Right atrium auricular region (tissue), 2 donors: ENCODE measurements at regions not wholly inside any gene's neighbourhood (a gene's known extent, or its start where the extent isn't known, plus 50 kb on each side); places are given as distances from the start of the nearest gene placed in this dataset.
"Not testable (repeated sequence)": the region's sequence is repeated elsewhere in the genome, so short reads cannot be mapped to it uniquely, and the experiment has no call there.

Experiments
- DNase-seq: peaks from one replicate; pipeline ENCODE4 v3.0.0-alpha.2; 2019; ENCODE audit warnings: low spot score
- H3K27ac ChIP-seq, 2 donors: fragments of 200-600 bp; sonication (generic); 1 replicate in 1 of 2; 2 replicates in 1 of 2; pipeline ENCODE4 v1.5.1; 2016 to 2019
- H3K27me3 ChIP-seq, 2 donors: fragments of 200-600 bp; sonication (generic); one replicate each; pipeline versions ENCODE4 v1.5.1 to v1.6.0; 2017 to 2019
- H3K36me3 ChIP-seq: fragments of 200-600 bp; sonication (generic); one replicate; pipeline ENCODE4 v1.5.1; 2016
- H3K4me1 ChIP-seq, 2 donors: fragments of 200-600 bp; sonication (generic); one replicate each; pipeline versions ENCODE4 v1.5.1 to v1.6.0; 2017 to 2019
- H3K4me3 ChIP-seq, 2 donors: fragments of 200-600 bp; sonication (generic); 1 replicate in 1 of 2; 2 replicates in 1 of 2; pipeline ENCODE4 v1.5.1; 2017 to 2019; ENCODE audit warnings: mild to moderate bottlenecking in 1 of 2, moderate library complexity in 1 of 2
- H3K9me3 ChIP-seq, 2 donors: fragments of 200-600 bp; sonication (generic); one replicate each; pipeline ENCODE4 v1.5.1; 2019
- TF ChIP-seq, protein P1 (sequence below), 2 donors: fragments of 200-600 bp; sonication (generic); IDR thresholded peaks; one replicate each; pipeline ENCODE4 v1.5.1; 2019; ENCODE audit warnings: antibody characterized with exemption in 2 of 2

DNA sequence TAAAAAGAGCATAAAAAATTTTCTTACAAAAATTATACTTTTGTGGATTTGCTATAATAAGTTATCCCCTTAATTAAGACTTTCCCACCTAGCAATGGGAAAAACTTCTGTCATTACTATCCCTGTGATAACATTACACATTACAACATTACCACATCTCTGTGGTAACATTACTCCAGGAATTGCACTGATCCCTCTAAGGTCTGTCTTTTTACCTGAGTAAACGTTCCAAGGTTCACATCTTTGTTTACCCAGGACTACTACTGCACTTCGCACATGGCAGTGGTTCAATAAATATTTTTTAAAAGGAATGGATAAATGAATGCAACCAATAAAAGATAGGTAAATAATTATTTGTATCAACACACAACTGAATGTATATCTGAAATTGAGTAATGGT lies 92.4 kb upstream of the NOX4 start:
- no peak overlapping the region for H3K27ac ChIP-seq
- no peak for DNase-seq
- TF ChIP-seq, protein P1, sequence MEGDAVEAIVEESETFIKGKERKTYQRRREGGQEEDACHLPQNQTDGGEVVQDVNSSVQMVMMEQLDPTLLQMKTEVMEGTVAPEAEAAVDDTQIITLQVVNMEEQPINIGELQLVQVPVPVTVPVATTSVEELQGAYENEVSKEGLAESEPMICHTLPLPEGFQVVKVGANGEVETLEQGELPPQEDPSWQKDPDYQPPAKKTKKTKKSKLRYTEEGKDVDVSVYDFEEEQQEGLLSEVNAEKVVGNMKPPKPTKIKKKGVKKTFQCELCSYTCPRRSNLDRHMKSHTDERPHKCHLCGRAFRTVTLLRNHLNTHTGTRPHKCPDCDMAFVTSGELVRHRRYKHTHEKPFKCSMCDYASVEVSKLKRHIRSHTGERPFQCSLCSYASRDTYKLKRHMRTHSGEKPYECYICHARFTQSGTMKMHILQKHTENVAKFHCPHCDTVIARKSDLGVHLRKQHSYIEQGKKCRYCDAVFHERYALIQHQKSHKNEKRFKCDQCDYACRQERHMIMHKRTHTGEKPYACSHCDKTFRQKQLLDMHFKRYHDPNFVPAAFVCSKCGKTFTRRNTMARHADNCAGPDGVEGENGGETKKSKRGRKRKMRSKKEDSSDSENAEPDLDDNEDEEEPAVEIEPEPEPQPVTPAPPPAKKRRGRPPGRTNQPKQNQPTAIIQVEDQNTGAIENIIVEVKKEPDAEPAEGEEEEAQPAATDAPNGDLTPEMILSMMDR (IDR thresholded peaks at IDR 0.05), result no peak

DNA sequence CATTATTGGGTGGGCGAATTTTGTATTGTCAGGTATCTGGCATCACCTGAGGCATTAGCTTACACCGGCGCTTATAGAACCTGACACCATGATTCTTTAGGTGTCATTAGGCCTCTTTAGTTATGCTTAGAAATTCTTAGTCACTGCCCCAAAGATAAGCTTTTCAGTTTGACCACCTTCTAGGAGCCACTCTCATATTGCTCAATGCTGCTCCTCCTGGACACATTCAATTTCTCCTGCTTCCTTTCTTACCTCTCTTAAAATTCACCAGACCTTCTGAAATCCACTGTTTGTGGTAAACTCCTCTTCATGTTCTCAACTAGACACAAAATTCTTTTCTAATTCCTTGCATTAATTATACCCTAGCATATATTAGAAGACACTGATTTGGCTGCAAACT lies 93.9 kb upstream of the NOX4 start:
- not testable (repeated sequence) for H3K4me3 ChIP-seq, DNase-seq, H3K4me1 ChIP-seq, H3K27ac ChIP-seq, H3K27me3 ChIP-seq, H3K36me3 ChIP-seq, H3K9me3 ChIP-seq

More for the DNA sequence above, 92.4 kb upstream of the NOX4 start:
- Histone ChIP-seq H3K36me3 (no peaks in the 10 kb centered on the region), H3K4me3 (no peak overlapping the region), H3K4me1 (no peaks in the 10 kb centered on the region), H3K27me3 (no peaks in the 10 kb centered on the region), H3K9me3 (no peaks in the 10 kb centered on the region)

DNA sequence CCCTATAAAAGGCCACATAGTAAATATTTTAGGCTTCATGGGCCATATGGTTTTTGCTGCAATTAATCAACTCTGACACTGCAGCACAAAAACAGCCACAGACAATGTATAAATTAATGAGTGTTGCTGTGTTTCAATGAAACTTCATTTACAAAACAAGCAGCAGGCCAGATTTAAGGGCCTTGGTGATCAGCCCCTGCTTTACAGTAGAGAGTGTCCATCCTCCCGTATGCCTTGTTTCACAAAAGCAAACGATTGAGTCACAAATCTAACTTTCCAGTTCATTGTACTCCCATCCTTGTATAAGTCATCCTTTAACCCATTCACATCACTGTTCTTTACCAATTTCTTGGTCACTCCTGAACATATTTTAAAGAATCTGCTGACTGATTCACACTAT lies 94.3 kb upstream of the NOX4 start:
- DNase-seq, H3K4me3 ChIP-seq, H3K27ac ChIP-seq, H3K27me3 ChIP-seq, H3K9me3 ChIP-seq, H3K4me1 ChIP-seq, H3K36me3 ChIP-seq: not testable (repeated sequence)

DNA sequence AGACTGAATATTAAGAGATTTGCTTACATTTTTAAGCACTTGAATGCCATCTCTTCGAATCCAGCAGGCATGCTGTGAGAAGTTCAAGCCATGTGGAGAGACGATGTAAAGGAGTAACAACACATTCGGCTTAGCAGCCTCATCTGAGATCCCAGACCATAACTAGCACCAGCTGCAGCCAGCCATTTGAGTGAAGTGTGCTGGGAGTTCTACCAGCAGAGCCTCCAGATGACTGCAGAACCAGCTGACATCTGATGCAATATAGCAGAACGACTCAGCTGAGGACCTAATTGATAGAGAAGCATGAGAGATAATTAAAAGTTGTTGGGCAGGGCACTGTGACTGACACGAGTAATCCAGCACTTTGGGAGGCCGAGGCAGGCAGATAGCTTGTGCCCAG lies 98.2 kb upstream of the NOX4 start:
- H3K36me3 ChIP-seq, H3K27ac ChIP-seq, DNase-seq: not testable (repeated sequence)

DNA sequence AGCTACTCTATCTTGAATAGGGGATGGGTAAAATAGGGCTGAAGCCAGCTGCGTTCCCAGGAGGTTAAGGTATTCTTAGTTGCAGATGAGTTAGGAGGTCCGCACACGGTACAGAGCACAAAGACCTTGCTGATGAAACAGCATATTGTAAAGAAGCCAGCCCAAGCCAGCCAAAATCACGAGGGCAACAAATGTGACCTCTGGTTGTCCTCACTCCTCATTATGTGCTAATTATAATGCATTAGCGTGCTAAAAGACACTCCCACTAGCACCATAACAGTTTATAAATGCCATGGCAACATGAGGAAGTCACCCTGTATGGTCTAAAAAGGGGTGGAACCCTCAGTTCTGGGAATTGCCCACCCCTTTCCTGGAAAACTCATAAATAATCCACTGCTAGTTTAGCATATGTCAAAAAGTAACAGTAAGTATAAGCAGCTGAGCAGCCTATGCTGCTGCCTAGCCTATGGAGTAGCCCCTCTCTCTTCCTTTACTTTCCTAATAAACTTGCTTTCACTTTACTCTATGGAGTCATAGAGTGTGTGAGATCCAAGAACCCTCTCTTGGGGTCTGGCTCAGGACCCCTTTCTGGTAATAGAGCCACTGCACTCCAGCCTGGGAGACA lies 98.9 kb upstream of the NOX4 start:
- H3K4me1 ChIP-seq, H3K27me3 ChIP-seq, H3K36me3 ChIP-seq, H3K27ac ChIP-seq, DNase-seq, H3K9me3 ChIP-seq, H3K4me3 ChIP-seq: not testable (repeated sequence)

More for the DNA sequence above, 98.2 kb upstream of the NOX4 start:
- not testable (repeated sequence) for H3K27me3 ChIP-seq, H3K9me3 ChIP-seq, H3K4me1 ChIP-seq, H3K4me3 ChIP-seq

DNA sequence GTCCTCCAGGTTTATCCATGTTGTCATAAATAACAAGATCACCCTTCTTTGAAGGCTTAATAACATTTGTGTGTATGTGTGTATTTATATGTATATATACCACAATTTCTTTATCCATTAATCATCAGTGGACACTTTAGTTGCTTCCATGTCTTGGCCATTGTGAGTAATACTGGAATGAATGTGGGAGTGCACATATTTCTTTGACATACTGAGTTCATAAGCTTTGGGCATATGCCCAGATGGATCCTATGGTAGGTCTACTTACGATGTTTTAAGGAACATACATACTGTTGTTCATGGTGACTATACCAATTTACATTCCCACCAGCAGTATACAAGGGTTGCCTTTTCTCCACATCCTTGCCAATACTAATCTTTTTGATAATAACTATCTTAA lies 108.8 kb upstream of the TRIM77 start:
- DNase-seq, H3K9me3 ChIP-seq, H3K27me3 ChIP-seq, H3K4me1 ChIP-seq, H3K36me3 ChIP-seq, H3K27ac ChIP-seq, H3K4me3 ChIP-seq: not testable (repeated sequence)

DNA sequence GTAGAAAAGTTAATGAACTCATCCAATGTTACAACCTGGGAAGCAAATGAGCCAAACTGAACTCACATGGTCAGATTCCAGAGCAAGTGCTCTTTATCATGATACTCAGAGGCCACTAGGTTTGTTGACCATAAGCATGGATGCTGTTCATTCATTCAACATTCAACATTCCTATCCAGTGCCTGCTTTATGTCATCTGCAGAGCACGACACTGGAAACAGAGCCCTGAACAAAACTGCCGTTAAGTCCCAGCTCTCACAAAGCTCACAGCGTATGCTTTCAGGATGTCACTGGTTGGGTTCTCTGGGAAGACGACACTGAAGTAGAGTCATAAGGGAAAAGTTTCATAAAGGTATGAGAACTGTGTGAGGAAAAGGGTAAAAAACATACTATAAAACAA lies 105.8 kb upstream of the TRIM77 start:
- H3K27me3 ChIP-seq, result no peaks in the 10 kb centered on the region
- no peaks in the 10 kb centered on the region for H3K4me1 ChIP-seq
- no peak overlapping the region for H3K27ac ChIP-seq
- no peak overlapping the region for H3K4me3 ChIP-seq
- DNase-seq, result no peak
- no peaks in the 10 kb centered on the region for H3K36me3 ChIP-seq
- peaks cover 0 to 8% of the 10 kb centered on the region in 2 donors for H3K9me3 ChIP-seq
- TF ChIP-seq, protein P1 (IDR thresholded peaks at IDR 0.05), result no peak

DNA sequence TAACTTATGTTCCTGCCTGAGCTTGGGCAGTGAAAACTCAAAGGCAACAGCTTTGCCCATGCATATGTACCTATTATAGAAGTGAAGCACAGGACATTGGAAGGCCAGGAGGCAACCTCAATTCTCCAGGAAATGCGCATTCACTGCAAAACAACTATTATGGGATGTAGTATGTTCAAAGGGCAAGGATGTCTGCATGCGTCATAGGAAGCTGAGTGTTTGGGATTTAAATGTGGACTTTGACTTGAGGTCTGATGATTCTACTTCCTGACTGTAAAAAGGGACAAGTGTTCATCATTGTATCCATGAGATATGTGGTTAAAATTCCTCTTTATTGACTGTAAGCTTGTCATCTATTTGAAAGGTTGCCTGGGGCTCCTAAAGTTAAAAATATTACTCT lies 103.3 kb upstream of the TRIM77 start:
- not testable (repeated sequence) for H3K36me3 ChIP-seq, H3K27ac ChIP-seq, H3K4me3 ChIP-seq, H3K4me1 ChIP-seq, H3K27me3 ChIP-seq, DNase-seq, H3K9me3 ChIP-seq

DNA sequence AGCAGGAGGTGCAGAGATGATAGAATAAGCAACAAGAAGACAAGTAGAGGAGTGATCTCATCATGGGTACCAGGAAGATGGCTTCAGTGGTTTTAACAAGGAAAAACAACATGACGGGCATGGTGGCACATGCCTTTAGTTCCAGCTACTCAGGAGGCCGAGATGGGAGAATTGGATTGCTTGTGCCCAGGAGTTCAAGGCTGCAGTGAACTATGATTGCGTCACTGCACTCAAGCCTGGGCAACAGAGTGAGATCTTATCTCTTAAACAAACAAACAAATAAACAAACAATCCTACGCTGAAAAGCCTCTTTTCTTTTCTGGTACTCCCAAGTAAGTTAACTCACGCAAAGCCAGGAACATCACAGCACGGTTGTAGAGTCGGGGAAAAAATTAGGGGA lies 102.6 kb upstream of the TRIM77 start:
- not testable (repeated sequence) for H3K27ac ChIP-seq, H3K27me3 ChIP-seq, H3K9me3 ChIP-seq, H3K36me3 ChIP-seq, H3K4me1 ChIP-seq, H3K4me3 ChIP-seq, DNase-seq
